GM12878 (cell line): ENCODE measurements at regions not wholly inside any gene's neighbourhood (a gene's known extent, or its start where the extent isn't known, plus 50 kb on each side); places are given as distances from the start of the nearest gene placed in this dataset.

Experiments used
- ATAC-seq: fragments of 200-7000 bp; cut with Tn5 transposase; 3 replicates; pipeline ENCODE4 v1.9.1; 2020; ENCODE audit warnings: mild to moderate bottlenecking, moderate library complexity
- BruUV-seq: library from RNA; stranded (reverse); fragments of 400-500 nt; replicated peaks from 2 replicates; lab custom pipeline; 2021; lab: Mats Ljungman, UMichigan
- CTCF ChIA-PET: fragments of 300-600 bp; sonication (Branson Sonifier 250); formaldehyde crosslinking; extraction: SDS; loops from one replicate; lab custom pipeline; 2021; ENCODE audit warnings: inconsistent platforms; lab: Yijun Ruan, JAX
- POLR2A ChIA-PET: fragments of 350-600 bp; formaldehyde crosslinking; extraction: SDS; loops from one replicate; lab custom pipeline; 2021; ENCODE audit warnings: inconsistent platforms; lab: Charles Lee
- RAD21 ChIA-PET: fragments of 300-600 bp; sonication (Branson Sonifier 250); formaldehyde crosslinking; loops from one replicate; lab custom pipeline; 2023; ENCODE audit warnings: antibody characterized with exemption; ENCODE audit not compliant: unreplicated experiment; lab: Charles Lee
- SMC1A ChIA-PET: fragments of 300-600 bp; sonication (Branson Sonifier 250); formaldehyde crosslinking; loops from one replicate; lab custom pipeline; 2023; ENCODE audit not compliant: unreplicated experiment, uncharacterized antibody; lab: Charles Lee
- DNase-seq: peaks from one replicate; pipeline ENCODE4 v3.0.0-alpha.2; 2011; ENCODE audit warnings: low read depth, low spot score
- FAIRE-seq: peaks from 3 replicates; lab custom pipeline; 2011; peaks lifted over from hg19 to GRCh38; lab: Jason Lieb, UNC
- H2AFZ ChIP-seq: 2 replicates; pipeline ENCODE4 v1.6.0; 2011; ENCODE audit warnings: low read depth, low read length, control low read depth; ENCODE audit not compliant: control insufficient read depth
- H3K27ac ChIP-seq: 2 replicates; pipeline ENCODE4 v1.5.1; 2011; ENCODE audit warnings: control low read depth; ENCODE audit not compliant: control insufficient read depth, insufficient read depth
- H3K27me3 ChIP-seq, 2 experiments: replicated peaks in 1 of 2; 2 replicates each; pipeline versions ENCODE4 v1.6.0 to v1.6.1; 2011; ENCODE audit warnings: low read length in 1 of 2; ENCODE audit not compliant: control insufficient read depth in 2 of 2, insufficient read depth in 2 of 2
- H3K36me3 ChIP-seq, 2 experiments: 2 replicates each; pipeline ENCODE4 v1.5.1; 2011; ENCODE audit warnings: low read length in 1 of 2; ENCODE audit not compliant: control insufficient read depth in 2 of 2, insufficient read depth in 2 of 2
- H3K4me1 ChIP-seq: 2 replicates; pipeline ENCODE4 v1.6.1; 2011; ENCODE audit warnings: mild to moderate bottlenecking, low read length, moderate library complexity, mixed read lengths; ENCODE audit not compliant: control insufficient read depth, insufficient read depth
- H3K4me2 ChIP-seq: 2 replicates; pipeline ENCODE4 v1.6.0; 2011; ENCODE audit warnings: control low read depth; ENCODE audit not compliant: control insufficient read depth, insufficient read depth
- H3K4me3 ChIP-seq: fragments of 200-600 bp; sonication (generic); 2 replicates; pipeline ENCODE4 v1.5.1; 2016
- H3K79me2 ChIP-seq: 2 replicates; pipeline ENCODE4 v1.6.0; 2011; ENCODE audit warnings: low read length; ENCODE audit not compliant: control insufficient read depth, insufficient read depth
- H3K9ac ChIP-seq: 2 replicates; pipeline ENCODE4 v1.8.0; 2011; ENCODE audit warnings: low read length, control low read depth, mixed read lengths; ENCODE audit not compliant: control insufficient read depth, insufficient read depth
- H3K9me3 ChIP-seq: replicated peaks from 3 replicates; pipeline ENCODE4 v1.5.1; 2011; ENCODE audit warnings: mild to moderate bottlenecking, low read length; ENCODE audit not compliant: control insufficient read depth, insufficient read depth
- H4K20me1 ChIP-seq: 2 replicates; pipeline ENCODE4 v1.6.0; 2011; ENCODE audit not compliant: control insufficient read depth, insufficient read depth
- ASH2L ChIP-seq: fragments of 300-600, 200-600 bp; sonication (generic); IDR thresholded peaks from 2 replicates; pipeline ENCODE4 v1.6.1; 2017; ENCODE audit warnings: low read depth, mild to moderate bottlenecking, borderline replicate concordance
- CBX3 ChIP-seq: fragments of 200-600 bp; sonication (generic); IDR thresholded peaks from 2 replicates; pipeline ENCODE4 v1.6.1; 2016; ENCODE audit warnings: low read depth, borderline replicate concordance
- KAT2A ChIP-seq: conservative IDR thresholded peaks from 2 replicates; pipeline ENCODE4 v1.6.1; 2011; ENCODE audit warnings: low read depth, low read length; ENCODE audit not compliant: control insufficient read depth
- MAX ChIP-seq: IDR thresholded peaks from 2 replicates; pipeline ENCODE4 v1.6.1; 2012; ENCODE audit warnings: low read depth, low read length, improper control_type of control experiment
- MXI1 ChIP-seq: fragments of 150-350 bp; IDR thresholded peaks from 2 replicates; pipeline ENCODE4 v1.6.1; 2011; ENCODE audit warnings: low read depth, mild to moderate bottlenecking, inconsistent platforms, low read length, improper control_type of control experiment
- NFXL1 ChIP-seq: fragments of 450-650 bp; IDR thresholded peaks from 2 replicates; pipeline ENCODE4 v1.6.1; 2017; ENCODE audit warnings: antibody characterized with exemption, mild to moderate bottlenecking, borderline replicate concordance
- PKNOX1 ChIP-seq: fragments of 450-650 bp; IDR thresholded peaks from 2 replicates; pipeline ENCODE4 v1.6.1; 2016; ENCODE audit warnings: mild to moderate bottlenecking
- RAD21 ChIP-seq: IDR thresholded peaks from 2 replicates; pipeline ENCODE4 v1.6.1; 2011; ENCODE audit warnings: mild to moderate bottlenecking, low read depth, low read length, moderate library complexity; ENCODE audit not compliant: insufficient read depth
- RELA ChIP-seq: fragments of 450-650 bp; IDR thresholded peaks from 2 replicates; pipeline ENCODE4 v1.8.0; 2014; ENCODE audit warnings: borderline replicate concordance; ENCODE audit not compliant: partially characterized antibody
- ZBTB40 ChIP-seq: fragments of 450-650 bp; IDR thresholded peaks from 2 replicates; pipeline ENCODE4 v1.6.1; 2016; ENCODE audit warnings: mild to moderate bottlenecking, moderate library complexity, borderline replicate concordance
- ZNF592 ChIP-seq: fragments of 450-650 bp; IDR thresholded peaks from 2 replicates; pipeline ENCODE4 v1.6.1; 2017; ENCODE audit warnings: mild to moderate bottlenecking, moderate library complexity
- in situ Hi-C: fragments of 300-500 bp; cut with MboI; formaldehyde crosslinking; loops from 9 replicates; pipeline ENCODE4 v1.14.3; 2018; ENCODE audit warnings: mixed read lengths
- intact Hi-C: fragments of 100-400 bp; cut with micrococcal nuclease; formaldehyde crosslinking; loops from one replicate; pipeline ENCODE4 v1.14.2; 2022; ENCODE audit not compliant: unreplicated experiment

GRCh38 chr2:16325016-16325975 lies 340.3 kb downstream of the CYRIA start (continued):
- TF ChIP-seq CBX3 = no peak
- TF ChIP-seq MAX = no peak
- TF ChIP-seq, all 136 proteins: peak for 0

- POLR2A ChIA-PET = no interaction called here
- Histone ChIP-seq H3K4me2 (no peak overlapping the region), H3K27ac (no peak overlapping the region), H3K36me3 (no peaks in the 10 kb centered on the region), H3K9ac (no peak overlapping the region), H3K4me3 (no peak overlapping the region), H3K79me2 (no peaks in the 10 kb centered on the region), H3K4me1 (no peaks in the 10 kb centered on the region), H2AFZ (no peak overlapping the region), H3K27me3 (no peaks in the 10 kb centered on the region; a peak in 2 of 4 replicates), H3K9me3 (no peaks in the 10 kb centered on the region), H4K20me1 (no peaks in the 10 kb centered on the region)
- CTCF ChIA-PET = no interaction called here
- RAD21 ChIA-PET = no interaction called here
- SMC1A ChIA-PET = no interaction called here
- DNase-seq = no peak
- FAIRE-seq = no peak
- BruUV-seq = no TSS peak
- no peak for ATAC-seq
- in situ Hi-C loops (no loop called here), intact Hi-C loops (no loop called here)
- TF ChIP-seq PKNOX1 (no peak), ZNF592 (no peak), ASH2L (no peak), RAD21 (no peak), RELA (no peak), NFXL1 (no peak), ZBTB40 (no peak), MXI1 (no peak), CBX3 (no peak), KAT2A (no peak)
These were observed 341.1 kb downstream of the CYRIA start for GRCh38 chr2:16324544-16324937.
